ENCODE measurements at regions not wholly inside any gene's neighbourhood (a gene's known extent, or its start where the extent isn't known, plus 50 kb on each side); places are given as distances from the start of the nearest gene placed in this dataset.

- Histone ChIP-seq H3K9ac (replicated peaks in 1 of 4; ENCODE audit: extremely low read depth in 1 of 4, low read depth in 3 of 4, low read length in 3 of 4) (no peak overlapping the region), H3K4me2 (ENCODE audit: insufficient read depth in 1 of 2, low read depth in 2 of 2, low read length in 2 of 2) (no peak overlapping the region), H2BK12ac (ENCODE audit: low read depth, low read length) (peak overlapping the region; percentile 2; the same call in 1 of the 2 replicates), H3K27ac (ENCODE audit: low read depth, low read length) (no peak overlapping the region), H3K23ac (ENCODE audit: insufficient read length) (no peak overlapping the region), H3K23me2 (ENCODE audit: low read depth, low read length) (peaks cover 10% of the 10 kb centered on the region; the same call in 1 of the 2 replicates), H2AFZ (ENCODE audit: low read length) (no peak overlapping the region), H4K91ac (replicated peaks; ENCODE audit: insufficient read length, low read length) (no peak overlapping the region), H2BK5ac (ENCODE audit: low read depth, low read length) (no peak overlapping the region), H2BK15ac (ENCODE audit: low read length) (no peak overlapping the region), H2AK5ac (ENCODE audit: low read depth, low read length) (no peak overlapping the region), H3K9me3 (ENCODE audit: insufficient read depth in 2 of 2, low read depth in 1 of 2, low read length in 1 of 2) (peaks cover 1 to 8% of the 10 kb centered on the region in 2 experiments; a peak in 2 of 4 replicates), H3K18ac (ENCODE audit: extremely low read depth, low read length) (no peak overlapping the region), H3K4ac (replicated peaks; ENCODE audit: insufficient read length, low read depth, low read length) (peak overlapping the region; percentile 53), H2BK20ac (ENCODE audit: low read length) (no peak overlapping the region), H3K79me2 (ENCODE audit: control insufficient read depth in 1 of 2, insufficient read depth in 2 of 2, low read length in 2 of 2) (no peaks in the 10 kb centered on the region), H4K5ac (ENCODE audit: insufficient read length, low read depth, low read length) (no peak overlapping the region), H3K36me3 (ENCODE audit: control insufficient read depth in 2 of 4, insufficient read depth in 4 of 4, low read length in 3 of 4) (no peaks in the 10 kb centered on the region), H4K8ac (ENCODE audit: extremely low read depth, insufficient read depth, low read length) (no peak overlapping the region), H3K4me1 (replicated peaks in 1 of 4; ENCODE audit: control insufficient read depth in 3 of 4, insufficient read depth in 4 of 4, low read length in 3 of 4) (peaks cover 0 to 10% (median 4%) of the 10 kb centered on the region in 4 experiments; a peak in 4 of 7 replicates), H3K56ac (replicated peaks; ENCODE audit: insufficient read length, low read depth, low read length) (no peak overlapping the region), H3K4me3 (ENCODE audit: extremely low read depth in 1 of 4, insufficient read depth in 2 of 4, low read depth in 3 of 4, low read length in 4 of 4) (no peak overlapping the region), H3K14ac (ENCODE audit: insufficient read length) (no peak overlapping the region), H4K20me1 (replicated peaks in 1 of 2; ENCODE audit: control insufficient read depth in 1 of 2, insufficient read depth in 2 of 2, low read length in 2 of 2) (no peaks in the 10 kb centered on the region), H2BK120ac (replicated peaks; ENCODE audit: low read depth, low read length) (no peak overlapping the region), H3K27me3 (replicated peaks in 1 of 4; ENCODE audit: control insufficient read depth in 3 of 4, extremely low read depth in 1 of 4, insufficient read depth in 3 of 4, low read length in 3 of 4) (no peaks in the 10 kb centered on the region), H3K79me1 (ENCODE audit: low read depth, low read length) (no peaks in the 10 kb centered on the region)
- ChIA-PET CTCF (ENCODE audit: partially characterized antibody) (no interaction called here), POLR2A (ENCODE audit: partially characterized antibody) (interaction anchor here (1.2 kb wide), 1 partner anchor 28 kb away, joined by 3 read pairs; no protein-coding TSS in a partner anchor)
- TF ChIP-seq GABPA (IDR thresholded peaks at IDR 0.05; ENCODE audit: borderline replicate concordance, insufficient read depth, low read length): no peak
- no peak for TF ChIP-seq BCL11A (IDR thresholded peaks at IDR 0.05; ENCODE audit: low read depth in 2 of 2, low read length in 2 of 2)
- no peak for TF ChIP-seq EP300 (IDR thresholded peaks at IDR 0.05; ENCODE audit: borderline replicate concordance in 1 of 2, low read depth in 2 of 2, low read length in 2 of 2)
- TF ChIP-seq RBBP5 (IDR thresholded peaks at IDR 0.05; ENCODE audit: borderline replicate concordance, low read depth, low read length): no peak
- no peak for TF ChIP-seq TEAD4 (IDR thresholded peaks at IDR 0.05; ENCODE audit: low read depth, low read length)
- TF ChIP-seq POU5F1 (IDR thresholded peaks at IDR 0.05; ENCODE audit: low read depth, low read length): no peak
- no peak for FAIRE-seq
- WGBS, 2 experiments (ENCODE audit: extremely low coverage in 1 of 2, insufficient coverage in 1 of 2, insufficient read length in 1 of 2, insufficient replicate concordance in 2 of 2, low coverage in 1 of 2, low lambda C conversion rate in 2 of 2, missing lambda C conversion rate in 1 of 2): 82% methylated on average over 13 of the region's 16 CpGs; no CpG with 5 or more reads in 1 of the 2 experiments
- peak in 1 of 2 experiments; percentile 36 for DNase-seq (ENCODE audit: low read depth in 1 of 2, low spot score in 2 of 2)
These were observed 227.4 kb downstream of the DLL1 start for GRCh38 chr6:170063431-170063830.

Measured in H1 (cell line).